Nephron progenitor cell (in vitro differentiated cells): ENCODE measurements at regions not wholly inside any gene's neighbourhood (a gene's known extent, or its start where the extent isn't known, plus 50 kb on each side); places are given as distances from the start of the nearest gene placed in this dataset.
A peak's percentile ranks its signal among the peaks of the same experiment; 100 is the strongest.

ENCODE experiments used
- DNase-seq: peaks from one replicate; pipeline ENCODE4 v3.0.0; 2021
- H3K27ac Mint-ChIP-seq: 2 replicates; pipeline ENCODE4 v1.8.0; 2021; ENCODE audit warnings: mild to moderate bottlenecking, moderate library complexity, mixed read lengths
- H3K27me3 Mint-ChIP-seq: 2 replicates; pipeline ENCODE4 v1.8.0; 2021; ENCODE audit warnings: mild to moderate bottlenecking, low read depth, mixed read lengths; ENCODE audit not compliant: poor library complexity
- H3K36me3 Mint-ChIP-seq: 2 replicates; pipeline ENCODE4 v1.8.0; 2021; ENCODE audit warnings: low read depth, mixed read lengths
- H3K4me1 Mint-ChIP-seq: 2 replicates; pipeline ENCODE4 v1.8.0; 2021; ENCODE audit warnings: mixed read lengths
- H3K4me3 Mint-ChIP-seq: 2 replicates; pipeline ENCODE4 v1.8.0; 2021; ENCODE audit warnings: mild to moderate bottlenecking, moderate library complexity, mixed read lengths
- H3K9me3 Mint-ChIP-seq: 2 replicates; pipeline ENCODE4 v1.8.0; 2021; ENCODE audit warnings: mild to moderate bottlenecking, moderate library complexity, mixed read lengths
- TF ChIP-seq, protein P1 (sequence below): fragments of 200-600 bp; sonication (generic); IDR thresholded peaks from 2 replicates; pipeline ENCODE4 v1.5.0; 2021; ENCODE audit warnings: antibody characterized with exemption

DNA sequence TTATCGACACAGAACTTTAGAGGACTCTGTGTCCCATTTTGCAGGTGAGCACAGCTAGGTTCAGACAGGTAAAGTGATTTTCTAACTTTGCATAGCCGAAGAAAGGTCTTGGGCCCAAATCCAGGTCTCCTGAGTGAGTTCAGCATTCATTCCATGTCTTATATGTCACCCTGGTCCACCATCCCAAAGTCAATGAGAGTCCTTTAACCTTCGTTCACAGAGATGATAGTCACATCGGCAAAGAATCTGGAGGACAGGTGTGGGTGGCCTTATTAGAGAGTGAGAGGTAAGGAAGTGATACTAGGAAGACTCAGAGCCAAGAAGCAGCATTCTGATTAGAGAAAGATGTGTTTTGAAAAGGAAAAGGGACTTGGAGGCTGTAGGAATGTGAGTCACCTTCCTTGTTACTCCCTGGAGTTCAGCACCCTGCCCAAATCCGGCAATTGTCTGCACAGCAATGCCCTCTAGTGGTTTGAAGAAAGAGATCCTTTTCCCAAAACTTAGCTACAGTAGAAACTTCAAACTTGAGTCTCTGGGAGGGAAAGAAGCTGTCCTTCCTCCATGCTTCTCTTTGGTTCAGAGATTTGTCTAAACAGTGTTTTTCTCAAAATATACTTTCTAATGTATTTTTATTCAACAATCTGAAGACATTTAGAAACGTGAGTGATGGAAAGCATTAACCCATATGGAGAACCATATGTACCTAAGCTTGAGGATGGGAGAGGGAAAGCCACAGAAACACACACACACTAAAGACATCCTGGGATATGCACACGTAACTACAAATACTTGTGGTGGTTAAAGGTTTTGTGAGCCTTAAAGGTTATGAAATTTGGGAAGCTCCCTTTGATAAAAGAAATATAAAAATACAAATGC, 96.4 kb upstream of the SHISA6 start:
- Mint-ChIP-seq H3K4me3 (no peak overlapping the region), H3K4me1 (peaks cover 7% of the 10 kb centered on the region), H3K9me3 (peaks cover 6% of the 10 kb centered on the region), H3K27ac (no peak overlapping the region), H3K27me3 (peaks cover 13% of the 10 kb centered on the region), H3K36me3 (no peaks in the 10 kb centered on the region)
- TF ChIP-seq, protein P1, sequence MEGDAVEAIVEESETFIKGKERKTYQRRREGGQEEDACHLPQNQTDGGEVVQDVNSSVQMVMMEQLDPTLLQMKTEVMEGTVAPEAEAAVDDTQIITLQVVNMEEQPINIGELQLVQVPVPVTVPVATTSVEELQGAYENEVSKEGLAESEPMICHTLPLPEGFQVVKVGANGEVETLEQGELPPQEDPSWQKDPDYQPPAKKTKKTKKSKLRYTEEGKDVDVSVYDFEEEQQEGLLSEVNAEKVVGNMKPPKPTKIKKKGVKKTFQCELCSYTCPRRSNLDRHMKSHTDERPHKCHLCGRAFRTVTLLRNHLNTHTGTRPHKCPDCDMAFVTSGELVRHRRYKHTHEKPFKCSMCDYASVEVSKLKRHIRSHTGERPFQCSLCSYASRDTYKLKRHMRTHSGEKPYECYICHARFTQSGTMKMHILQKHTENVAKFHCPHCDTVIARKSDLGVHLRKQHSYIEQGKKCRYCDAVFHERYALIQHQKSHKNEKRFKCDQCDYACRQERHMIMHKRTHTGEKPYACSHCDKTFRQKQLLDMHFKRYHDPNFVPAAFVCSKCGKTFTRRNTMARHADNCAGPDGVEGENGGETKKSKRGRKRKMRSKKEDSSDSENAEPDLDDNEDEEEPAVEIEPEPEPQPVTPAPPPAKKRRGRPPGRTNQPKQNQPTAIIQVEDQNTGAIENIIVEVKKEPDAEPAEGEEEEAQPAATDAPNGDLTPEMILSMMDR = peak; percentile 68
- DNase-seq = peak; percentile 45

DNA sequence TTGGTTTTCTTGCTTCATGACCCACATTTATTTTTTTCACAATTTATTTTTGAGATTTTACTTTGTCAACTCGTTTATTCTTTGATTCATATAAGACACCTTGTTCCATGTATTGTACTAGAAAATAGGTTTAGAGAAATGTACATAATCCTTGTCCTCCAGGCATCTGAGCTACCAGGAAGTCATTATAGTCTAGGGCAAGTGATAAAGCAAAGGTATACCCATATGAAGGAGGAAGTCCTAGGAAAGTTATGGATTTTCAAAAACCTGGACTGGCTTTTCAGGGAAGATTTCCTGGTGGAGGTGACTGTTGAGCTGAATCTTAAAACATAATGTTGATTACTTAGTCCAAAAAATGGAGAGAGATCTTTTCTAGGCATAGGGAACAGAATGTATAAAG, 98.8 kb upstream of the SHISA6 start:
- TF ChIP-seq, protein P1 = no peak
- no peak for DNase-seq
- peaks cover 7% of the 10 kb centered on the region for H3K4me1 Mint-ChIP-seq
- H3K4me3 Mint-ChIP-seq = no peak overlapping the region
- H3K9me3 Mint-ChIP-seq = peaks cover 5% of the 10 kb centered on the region
- H3K27ac Mint-ChIP-seq = no peak overlapping the region
- H3K36me3 Mint-ChIP-seq = no peaks in the 10 kb centered on the region
- peaks cover 9% of the 10 kb centered on the region for H3K27me3 Mint-ChIP-seq

DNA sequence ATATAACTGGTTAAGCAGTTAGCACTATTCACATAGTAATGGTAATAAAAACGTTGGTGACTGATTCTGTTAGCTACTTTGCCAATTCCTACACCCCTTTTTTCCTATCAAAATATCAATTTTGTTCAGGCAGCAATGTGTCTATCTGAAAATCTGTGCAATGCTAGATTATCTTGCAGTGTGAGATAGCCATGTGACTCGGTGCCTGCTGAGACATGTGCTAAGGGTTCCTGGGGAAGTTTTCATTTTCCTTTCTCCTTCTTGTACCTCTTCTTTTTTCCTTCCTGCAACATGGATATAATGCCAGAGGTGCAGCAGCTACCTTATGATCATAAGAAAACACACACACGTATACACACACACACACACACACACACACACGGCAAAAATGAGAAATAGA, 100.5 kb upstream of the SHISA6 start:
- H3K4me1 Mint-ChIP-seq = no peaks in the 10 kb centered on the region
- TF ChIP-seq, protein P1 = no peak
- H3K4me3 Mint-ChIP-seq = no peak overlapping the region
- H3K36me3 Mint-ChIP-seq = no peaks in the 10 kb centered on the region
- no peak for DNase-seq
- peaks cover 6% of the 10 kb centered on the region for H3K27me3 Mint-ChIP-seq
- no peak overlapping the region for H3K27ac Mint-ChIP-seq
- no peaks in the 10 kb centered on the region for H3K9me3 Mint-ChIP-seq

GRCh38 chr17:11140043-11140442, 101.0 kb upstream of the SHISA6 start:
- no peaks in the 10 kb centered on the region for H3K36me3 Mint-ChIP-seq
- H3K27me3 Mint-ChIP-seq = peaks cover 6% of the 10 kb centered on the region
- H3K27ac Mint-ChIP-seq = no peak overlapping the region
- H3K9me3 Mint-ChIP-seq = no peaks in the 10 kb centered on the region
- H3K4me1 Mint-ChIP-seq = no peaks in the 10 kb centered on the region
- TF ChIP-seq, protein P1 = no peak
- no peak for DNase-seq
- no peak overlapping the region for H3K4me3 Mint-ChIP-seq

DNA sequence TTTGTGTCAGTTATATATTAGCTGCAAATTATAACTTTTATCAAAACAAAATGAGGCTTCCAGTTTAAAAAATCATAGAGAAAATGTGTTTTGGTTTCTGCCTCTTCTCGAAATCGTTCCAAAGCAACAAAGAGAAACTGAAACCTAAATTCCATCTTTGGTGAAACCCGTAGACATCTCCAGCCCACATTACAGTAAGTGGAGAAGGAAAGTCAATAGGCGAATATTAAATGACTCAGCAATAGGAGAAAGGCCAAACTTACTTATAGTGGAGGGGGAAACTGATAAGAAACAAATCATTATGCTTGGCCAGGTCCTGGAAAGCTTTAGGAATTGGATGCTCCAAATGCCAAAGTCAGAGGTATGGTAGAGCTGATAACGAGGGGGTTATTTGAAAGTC, 103.0 kb upstream of the SHISA6 start:
- TF ChIP-seq, protein P1 = no peak
- H3K4me1 Mint-ChIP-seq = no peaks in the 10 kb centered on the region
- DNase-seq = no peak
- H3K27ac Mint-ChIP-seq = no peak overlapping the region
- H3K36me3 Mint-ChIP-seq = no peaks in the 10 kb centered on the region
- no peak overlapping the region for H3K4me3 Mint-ChIP-seq
- no peaks in the 10 kb centered on the region for H3K9me3 Mint-ChIP-seq
- peaks cover 6% of the 10 kb centered on the region for H3K27me3 Mint-ChIP-seq

- TF ChIP-seq, protein P1 = no peak
- H3K36me3 Mint-ChIP-seq = no peaks in the 10 kb centered on the region
- H3K9me3 Mint-ChIP-seq = no peaks in the 10 kb centered on the region
- no peak overlapping the region for H3K4me3 Mint-ChIP-seq
- H3K27me3 Mint-ChIP-seq = peaks cover 6% of the 10 kb centered on the region
- no peaks in the 10 kb centered on the region for H3K4me1 Mint-ChIP-seq
- DNase-seq = no peak
- H3K27ac Mint-ChIP-seq = no peak overlapping the region
Observed at GRCh38 chr17:11135819-11136218, 105.2 kb upstream of the SHISA6 start.
